IMR-90 (cell line): ENCODE measurements at regions not wholly inside any gene's neighbourhood (a gene's known extent, or its start where the extent isn't known, plus 50 kb on each side); places are given as distances from the start of the nearest gene placed in this dataset.

ENCODE experiments used
- ATAC-seq: fragments of 200-7000 bp; cut with Tn5 transposase; 2 replicates; pipeline ENCODE4 v1.9.1; 2020; ENCODE audit warnings: low read depth, mild to moderate bottlenecking, moderate library complexity
- BruUV-seq: library from RNA; stranded (reverse); fragments of 400-500 nt; replicated peaks from 2 replicates; lab custom pipeline; 2021; lab: Mats Ljungman, UMichigan
- CTCF ChIA-PET: fragments of 300-600 bp; formaldehyde crosslinking; extraction: SDS; loops from one replicate; lab custom pipeline; 2021; ENCODE audit warnings: antibody characterized with exemption; lab: Yijun Ruan, JAX
- POLR2A ChIA-PET: fragments of 300-600 bp; sonication (Branson Sonifier 250); formaldehyde crosslinking; loops from one replicate; lab custom pipeline; 2022; ENCODE audit warnings: antibody characterized with exemption; ENCODE audit not compliant: unreplicated experiment; lab: Charles Lee
- DNase-seq: peaks from one replicate; pipeline ENCODE4 v3.0.0; 2013
- H2AFZ ChIP-seq: replicated peaks from 2 replicates; pipeline ENCODE3; 2013; ENCODE audit warnings: low read length, mild to moderate bottlenecking; ENCODE audit not compliant: poor library complexity
- H2AK5ac ChIP-seq: 2 replicates; pipeline ENCODE4 v1.6.1; 2013; ENCODE audit warnings: low read depth, low read length, inconsistent platforms
- H2AK9ac ChIP-seq: replicated peaks from 2 replicates; pipeline ENCODE3; 2013; ENCODE audit warnings: mild to moderate bottlenecking, low read depth, low read length, moderate library complexity; ENCODE audit not compliant: poor library complexity
- H2BK120ac ChIP-seq: 2 replicates; pipeline ENCODE4 v1.6.1; 2013; ENCODE audit warnings: low read depth, low read length, inconsistent platforms
- H2BK15ac ChIP-seq: 3 replicates; pipeline ENCODE4 v1.6.1; 2013; ENCODE audit warnings: low read depth, low read length, inconsistent platforms
- H2BK20ac ChIP-seq: 2 replicates; pipeline ENCODE4 v1.6.1; 2013; ENCODE audit warnings: low read depth, mild to moderate bottlenecking, inconsistent platforms, low read length, moderate library complexity
- H2BK5ac ChIP-seq: 2 replicates; pipeline ENCODE4 v1.6.1; 2013; ENCODE audit warnings: mild to moderate bottlenecking, low read depth, low read length, inconsistent platforms; ENCODE audit not compliant: poor library complexity, severe bottlenecking
- H3K14ac ChIP-seq: replicated peaks from 2 replicates; pipeline ENCODE4 v1.6.1; 2013; ENCODE audit warnings: low read depth, low read length, inconsistent platforms
- H3K18ac ChIP-seq: 2 replicates; pipeline ENCODE4 v1.6.1; 2013; ENCODE audit warnings: low read depth, low read length, control low read depth
- H3K23ac ChIP-seq: 2 replicates; pipeline ENCODE4 v1.6.1; 2013; ENCODE audit warnings: low read depth, low read length, inconsistent platforms
- H3K27ac ChIP-seq: 2 replicates; pipeline ENCODE4 v1.5.1; 2013; ENCODE audit warnings: mild to moderate bottlenecking, control low read depth, low read length; ENCODE audit not compliant: insufficient read depth
- H3K27me3 ChIP-seq: 2 replicates; pipeline ENCODE4 v1.6.1; 2013; ENCODE audit warnings: low read length; ENCODE audit not compliant: control insufficient read depth, insufficient read depth
- H3K36me3 ChIP-seq: 2 replicates; pipeline ENCODE4 v1.6.1; 2013; ENCODE audit warnings: low read length, mixed read lengths; ENCODE audit not compliant: control insufficient read depth, insufficient read depth
- H3K4ac ChIP-seq: 2 replicates; pipeline ENCODE4 v1.6.1; 2013; ENCODE audit warnings: low read depth, low read length, inconsistent platforms
- H3K4me1 ChIP-seq: 2 replicates; pipeline ENCODE4 v1.6.1; 2013; ENCODE audit warnings: low read length, mixed read lengths; ENCODE audit not compliant: control insufficient read depth, insufficient read depth
- H3K4me2 ChIP-seq: 2 replicates; pipeline ENCODE4 v1.6.1; 2013; ENCODE audit warnings: low read depth, mild to moderate bottlenecking, control low read depth, low read length, moderate library complexity
- H3K4me3 ChIP-seq: 2 replicates; pipeline ENCODE4 v1.5.1; 2013; ENCODE audit warnings: low read depth, mild to moderate bottlenecking, control low read depth, low read length, moderate library complexity; ENCODE audit not compliant: insufficient read depth
- H3K56ac ChIP-seq: 2 replicates; pipeline ENCODE4 v1.6.1; 2013; ENCODE audit warnings: low read length, inconsistent platforms; ENCODE audit not compliant: insufficient read depth; ENCODE audit errors: extremely low read depth
- H3K79me1 ChIP-seq, 2 experiments: 2 replicates each; pipeline ENCODE4 v1.6.1; 2013; ENCODE audit warnings: low read length in 2 of 2, inconsistent platforms in 1 of 2, low read depth in 1 of 2
- H3K9ac ChIP-seq: 2 replicates; pipeline ENCODE4 v1.6.1; 2013; ENCODE audit warnings: low read depth, low read length, control low read depth
- H3K9me1 ChIP-seq: 2 replicates; pipeline ENCODE4 v1.6.1; 2013; ENCODE audit warnings: low read length, inconsistent platforms; ENCODE audit not compliant: insufficient read depth
- H3K9me3 ChIP-seq: 2 replicates; pipeline ENCODE4 v1.6.1; 2013; ENCODE audit warnings: low read length; ENCODE audit not compliant: control insufficient read depth, insufficient read depth
- H4K20me1 ChIP-seq: 2 replicates; pipeline ENCODE4 v1.6.1; 2013; ENCODE audit warnings: low read length, inconsistent platforms; ENCODE audit not compliant: insufficient read depth
- H4K5ac ChIP-seq: 2 replicates; pipeline ENCODE4 v1.6.1; 2013; ENCODE audit warnings: mild to moderate bottlenecking, low read depth, low read length, control low read depth
- H4K8ac ChIP-seq, 2 experiments: 2 replicates each; pipeline ENCODE4 v1.6.1; 2013; ENCODE audit warnings: low read depth in 2 of 2, low read length in 2 of 2, control low read depth in 1 of 2, inconsistent platforms in 1 of 2
- H4K91ac ChIP-seq: 2 replicates; pipeline ENCODE4 v1.6.1; 2013; ENCODE audit warnings: low read depth, low read length, inconsistent platforms; ENCODE audit not compliant: insufficient read depth
- BHLHE40 ChIP-seq: fragments of 150-350 bp; IDR thresholded peaks from 2 replicates; pipeline ENCODE4 v1.6.1; 2016; ENCODE audit warnings: mild to moderate bottlenecking, low read depth, low read length
- CEBPB ChIP-seq: IDR thresholded peaks from 2 replicates; pipeline ENCODE4 v1.6.1; 2012; ENCODE audit warnings: low read depth, low read length, improper control_type of control experiment
- CHD1 ChIP-seq: IDR thresholded peaks from 2 replicates; pipeline ENCODE4 v1.6.1; 2012; ENCODE audit warnings: low read depth, low read length, improper control_type of control experiment
- FOS ChIP-seq: fragments of 150-350 bp; IDR thresholded peaks from 2 replicates; pipeline ENCODE4 v1.6.1; 2016; ENCODE audit warnings: low read depth, low read length
- MAFK ChIP-seq: IDR thresholded peaks from 2 replicates; pipeline ENCODE4 v1.6.1; 2012; ENCODE audit warnings: low read depth, low read length, improper control_type of control experiment
- MAZ ChIP-seq: IDR thresholded peaks from 2 replicates; pipeline ENCODE4 v1.6.1; 2012; ENCODE audit warnings: low read depth, mild to moderate bottlenecking, low read length, improper control_type of control experiment, moderate library complexity, borderline replicate concordance
- MXI1 ChIP-seq: IDR thresholded peaks from 2 replicates; pipeline ENCODE4 v1.6.1; 2012; ENCODE audit warnings: low read depth, mild to moderate bottlenecking, low read length, moderate library complexity, borderline replicate concordance
- NFE2L2 ChIP-seq: fragments of 150-350 bp; IDR thresholded peaks from 2 replicates; pipeline ENCODE4 v1.6.1; 2016; ENCODE audit warnings: low read depth, mild to moderate bottlenecking, low read length
- POLR2A ChIP-seq: IDR thresholded peaks from 2 replicates; pipeline ENCODE4 v1.6.1; 2012; ENCODE audit warnings: mild to moderate bottlenecking, low read depth, low read length
- RAD21 ChIP-seq: IDR thresholded peaks from 2 replicates; pipeline ENCODE4 v1.6.1; 2012; ENCODE audit warnings: low read length, improper control_type of control experiment
- RCOR1 ChIP-seq: IDR thresholded peaks from 2 replicates; pipeline ENCODE4 v1.6.1; 2012; ENCODE audit warnings: mild to moderate bottlenecking, low read length, improper control_type of control experiment; ENCODE audit not compliant: insufficient replicate concordance
- RFX5 ChIP-seq: IDR thresholded peaks from 2 replicates; pipeline ENCODE4 v1.8.0; 2012; ENCODE audit warnings: low read depth, mild to moderate bottlenecking, low read length, moderate library complexity
- SMC3 ChIP-seq: fragments of 150-350 bp; IDR thresholded peaks from 2 replicates; pipeline ENCODE4 v1.6.1; 2016; ENCODE audit warnings: low read depth, mild to moderate bottlenecking, antibody characterized with exemption, low read length, moderate library complexity
- WGBS, 2 experiments: methylation state at CpG; one replicate each; pipeline versions ENCODE4 v1.1.5 to v1.1.7; 2013; ENCODE audit warnings: missing lambda C conversion rate in 2 of 2; ENCODE audit not compliant: insufficient read length in 1 of 2; ENCODE audit errors: extremely low coverage in 2 of 2; 5-methylcytosine and 5-hydroxymethylcytosine counted together
- dilution Hi-C: fragments of 300-500 bp; cut with HindIII; formaldehyde crosslinking; loops from one replicate; pipeline ENCODE4 v1.14.3; 2018; ENCODE audit warnings: low sequenced_read_pairs; ENCODE audit not compliant: unreplicated experiment
- in situ Hi-C: fragments of 300-500 bp; cut with MboI; formaldehyde crosslinking; loops from 3 replicates; pipeline ENCODE4 v1.14.3; 2019; ENCODE audit warnings: low sequenced_read_pairs, inconsistent platforms, mixed read lengths
- intact Hi-C: fragments of 100-400 bp; cut with micrococcal nuclease; formaldehyde crosslinking; loops from 2 replicates; pipeline ENCODE4 v1.10.0; 2022
- TF ChIP-seq, protein P1 (sequence below): fragments of 150-350 bp; IDR thresholded peaks from 2 replicates; pipeline ENCODE4 v1.6.1; 2016; ENCODE audit warnings: low read depth, mild to moderate bottlenecking, low read length, moderate library complexity, borderline replicate concordance
- TF ChIP-seq, protein P2 (sequence below): fragments of 150-350 bp; IDR thresholded peaks from 2 replicates; pipeline ENCODE4 v1.6.1; 2017; ENCODE audit warnings: mild to moderate bottlenecking, antibody characterized with exemption, low read length, low read depth
- TF ChIP-seq, protein P3 (sequence below): conservative IDR thresholded peaks from 2 replicates; pipeline ENCODE4 v1.5.1; 2012; ENCODE audit warnings: mild to moderate bottlenecking, low read depth, low read length, improper control_type of control experiment

GRCh38 chr13:37473035-37473434 is 125.5 kb downstream of the POSTN start:
- H3K4me1 ChIP-seq: peaks cover 6% of the 10 kb centered on the region
- no peak overlapping the region for H2AK5ac ChIP-seq
- no peak overlapping the region for H3K4ac ChIP-seq
- no peak overlapping the region for H4K8ac ChIP-seq
- ATAC-seq (no peak), DNase-seq (no peak)
- H3K23ac ChIP-seq: no peak overlapping the region
- no peaks in the 10 kb centered on the region for H3K9me1 ChIP-seq
- no peaks in the 10 kb centered on the region for H3K27me3 ChIP-seq
- no peak overlapping the region for H3K18ac ChIP-seq
- no peak overlapping the region for H2BK5ac ChIP-seq
- no peak overlapping the region for H3K9ac ChIP-seq
- H3K14ac ChIP-seq: no peak overlapping the region
- H4K91ac ChIP-seq: no peak overlapping the region
- no peak overlapping the region for H2BK15ac ChIP-seq
- dilution Hi-C loops (no loop called here), intact Hi-C loops (no loop called here), in situ Hi-C loops (no loop called here)
- no TSS peak for BruUV-seq
- H2AK9ac ChIP-seq: no peak overlapping the region
- ChIA-PET CTCF (no interaction called here), POLR2A (no interaction called here)
- H2BK120ac ChIP-seq: no peak overlapping the region
- no peak for TF ChIP-seq CEBPB
- TF ChIP-seq, protein P1, sequence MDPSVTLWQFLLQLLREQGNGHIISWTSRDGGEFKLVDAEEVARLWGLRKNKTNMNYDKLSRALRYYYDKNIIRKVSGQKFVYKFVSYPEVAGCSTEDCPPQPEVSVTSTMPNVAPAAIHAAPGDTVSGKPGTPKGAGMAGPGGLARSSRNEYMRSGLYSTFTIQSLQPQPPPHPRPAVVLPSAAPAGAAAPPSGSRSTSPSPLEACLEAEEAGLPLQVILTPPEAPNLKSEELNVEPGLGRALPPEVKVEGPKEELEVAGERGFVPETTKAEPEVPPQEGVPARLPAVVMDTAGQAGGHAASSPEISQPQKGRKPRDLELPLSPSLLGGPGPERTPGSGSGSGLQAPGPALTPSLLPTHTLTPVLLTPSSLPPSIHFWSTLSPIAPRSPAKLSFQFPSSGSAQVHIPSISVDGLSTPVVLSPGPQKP: no peak
- no peak for TF ChIP-seq BHLHE40
- TF ChIP-seq, protein P2, sequence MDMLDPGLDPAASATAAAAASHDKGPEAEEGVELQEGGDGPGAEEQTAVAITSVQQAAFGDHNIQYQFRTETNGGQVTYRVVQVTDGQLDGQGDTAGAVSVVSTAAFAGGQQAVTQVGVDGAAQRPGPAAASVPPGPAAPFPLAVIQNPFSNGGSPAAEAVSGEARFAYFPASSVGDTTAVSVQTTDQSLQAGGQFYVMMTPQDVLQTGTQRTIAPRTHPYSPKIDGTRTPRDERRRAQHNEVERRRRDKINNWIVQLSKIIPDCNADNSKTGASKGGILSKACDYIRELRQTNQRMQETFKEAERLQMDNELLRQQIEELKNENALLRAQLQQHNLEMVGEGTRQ: no peak
- no peak for TF ChIP-seq FOS
- no peak for TF ChIP-seq RFX5
- no peak for TF ChIP-seq NFE2L2
- TF ChIP-seq RAD21: no peak
- TF ChIP-seq MAZ: no peak
- no peak for TF ChIP-seq POLR2A
- TF ChIP-seq MAFK: no peak
- no peak for TF ChIP-seq SMC3
- TF ChIP-seq MXI1: no peak
- no peak for TF ChIP-seq RCOR1
- TF ChIP-seq, protein P3, sequence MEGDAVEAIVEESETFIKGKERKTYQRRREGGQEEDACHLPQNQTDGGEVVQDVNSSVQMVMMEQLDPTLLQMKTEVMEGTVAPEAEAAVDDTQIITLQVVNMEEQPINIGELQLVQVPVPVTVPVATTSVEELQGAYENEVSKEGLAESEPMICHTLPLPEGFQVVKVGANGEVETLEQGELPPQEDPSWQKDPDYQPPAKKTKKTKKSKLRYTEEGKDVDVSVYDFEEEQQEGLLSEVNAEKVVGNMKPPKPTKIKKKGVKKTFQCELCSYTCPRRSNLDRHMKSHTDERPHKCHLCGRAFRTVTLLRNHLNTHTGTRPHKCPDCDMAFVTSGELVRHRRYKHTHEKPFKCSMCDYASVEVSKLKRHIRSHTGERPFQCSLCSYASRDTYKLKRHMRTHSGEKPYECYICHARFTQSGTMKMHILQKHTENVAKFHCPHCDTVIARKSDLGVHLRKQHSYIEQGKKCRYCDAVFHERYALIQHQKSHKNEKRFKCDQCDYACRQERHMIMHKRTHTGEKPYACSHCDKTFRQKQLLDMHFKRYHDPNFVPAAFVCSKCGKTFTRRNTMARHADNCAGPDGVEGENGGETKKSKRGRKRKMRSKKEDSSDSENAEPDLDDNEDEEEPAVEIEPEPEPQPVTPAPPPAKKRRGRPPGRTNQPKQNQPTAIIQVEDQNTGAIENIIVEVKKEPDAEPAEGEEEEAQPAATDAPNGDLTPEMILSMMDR: no peak
- no peak for TF ChIP-seq CHD1
- no peaks in the 10 kb centered on the region for H3K36me3 ChIP-seq
- H3K27ac ChIP-seq: no peak overlapping the region
- no peaks in the 10 kb centered on the region for H3K79me1 ChIP-seq
- H3K4me2 ChIP-seq: no peak overlapping the region
- no peak overlapping the region for H2BK20ac ChIP-seq
- no CpG with 5 or more reads among the region's 5 CpGs for WGBS, 2 experiments
- no peaks in the 10 kb centered on the region for H3K9me3 ChIP-seq
- no peak overlapping the region for H3K4me3 ChIP-seq
- H4K20me1 ChIP-seq: no peaks in the 10 kb centered on the region
- no peak overlapping the region for H3K56ac ChIP-seq
- H2AFZ ChIP-seq: no peak overlapping the region
- H4K5ac ChIP-seq: no peak overlapping the region
